ENCODE measurements at regions not wholly inside any gene's neighbourhood (a gene's known extent, or its start where the extent isn't known, plus 50 kb on each side); places are given as distances from the start of the nearest gene placed in this dataset.

DNA sequence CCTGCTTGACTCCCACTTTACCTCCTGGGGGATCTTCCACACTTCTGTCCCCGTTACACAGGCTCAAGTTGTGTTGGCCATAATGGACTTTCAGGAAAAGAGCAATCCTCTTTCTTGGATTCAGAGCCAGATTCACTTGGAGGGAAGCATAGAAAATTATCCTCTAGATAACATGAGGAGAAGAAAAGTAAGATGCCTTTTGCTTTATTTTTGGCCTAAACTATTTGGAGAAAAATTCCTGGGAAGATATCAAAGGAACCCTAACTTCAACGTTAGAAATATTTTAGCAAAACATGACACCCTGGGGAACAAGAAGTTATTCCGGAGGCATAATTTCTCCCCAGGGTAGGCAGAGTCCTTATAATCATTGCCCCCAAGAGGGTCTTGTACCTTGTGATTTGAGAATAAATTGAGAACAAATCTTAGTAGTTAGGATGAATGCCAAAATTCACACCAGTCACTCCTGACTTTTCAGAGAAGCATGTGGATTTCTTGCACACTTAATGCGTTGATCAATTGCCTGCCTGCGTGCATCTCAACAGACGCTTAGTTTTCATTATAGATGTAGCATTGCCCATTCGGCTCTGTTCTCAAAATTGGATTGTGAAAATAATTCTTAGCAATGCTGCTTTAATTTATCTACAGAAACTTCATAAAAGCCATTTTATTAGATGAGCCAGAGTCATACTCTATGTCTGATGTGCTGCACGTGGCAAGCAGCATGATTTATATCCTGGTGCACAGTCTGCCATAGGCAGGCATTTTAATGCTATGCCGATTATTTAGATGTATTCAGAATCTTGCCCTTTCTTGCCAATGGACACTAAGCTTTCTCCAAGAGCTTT is 224.4 kb downstream of the C7orf25 start:
- Histone ChIP-seq H3K9me3 (ENCODE audit: severe bottlenecking) (no peaks in the 10 kb centered on the region), H3K27me3 (ENCODE audit: insufficient read depth, poor library complexity, severe bottlenecking) (no peaks in the 10 kb centered on the region), H3K36me3 (ENCODE audit: low read depth) (no peaks in the 10 kb centered on the region), H3K4me3 (ENCODE audit: severe bottlenecking) (no peak overlapping the region), H3K4me1 (ENCODE audit: insufficient read depth, poor library complexity, severe bottlenecking) (no peaks in the 10 kb centered on the region), H3K27ac (ENCODE audit: poor library complexity, severe bottlenecking) (no peak overlapping the region)
- DNase-seq (ENCODE audit: low spot score) (no peak), ATAC-seq (ENCODE audit: low read depth) (no peak)
- TF ChIP-seq, protein P1, sequence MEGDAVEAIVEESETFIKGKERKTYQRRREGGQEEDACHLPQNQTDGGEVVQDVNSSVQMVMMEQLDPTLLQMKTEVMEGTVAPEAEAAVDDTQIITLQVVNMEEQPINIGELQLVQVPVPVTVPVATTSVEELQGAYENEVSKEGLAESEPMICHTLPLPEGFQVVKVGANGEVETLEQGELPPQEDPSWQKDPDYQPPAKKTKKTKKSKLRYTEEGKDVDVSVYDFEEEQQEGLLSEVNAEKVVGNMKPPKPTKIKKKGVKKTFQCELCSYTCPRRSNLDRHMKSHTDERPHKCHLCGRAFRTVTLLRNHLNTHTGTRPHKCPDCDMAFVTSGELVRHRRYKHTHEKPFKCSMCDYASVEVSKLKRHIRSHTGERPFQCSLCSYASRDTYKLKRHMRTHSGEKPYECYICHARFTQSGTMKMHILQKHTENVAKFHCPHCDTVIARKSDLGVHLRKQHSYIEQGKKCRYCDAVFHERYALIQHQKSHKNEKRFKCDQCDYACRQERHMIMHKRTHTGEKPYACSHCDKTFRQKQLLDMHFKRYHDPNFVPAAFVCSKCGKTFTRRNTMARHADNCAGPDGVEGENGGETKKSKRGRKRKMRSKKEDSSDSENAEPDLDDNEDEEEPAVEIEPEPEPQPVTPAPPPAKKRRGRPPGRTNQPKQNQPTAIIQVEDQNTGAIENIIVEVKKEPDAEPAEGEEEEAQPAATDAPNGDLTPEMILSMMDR (IDR thresholded peaks at IDR 0.05; ENCODE audit: poor library complexity, severe bottlenecking), result no peak

DNA sequence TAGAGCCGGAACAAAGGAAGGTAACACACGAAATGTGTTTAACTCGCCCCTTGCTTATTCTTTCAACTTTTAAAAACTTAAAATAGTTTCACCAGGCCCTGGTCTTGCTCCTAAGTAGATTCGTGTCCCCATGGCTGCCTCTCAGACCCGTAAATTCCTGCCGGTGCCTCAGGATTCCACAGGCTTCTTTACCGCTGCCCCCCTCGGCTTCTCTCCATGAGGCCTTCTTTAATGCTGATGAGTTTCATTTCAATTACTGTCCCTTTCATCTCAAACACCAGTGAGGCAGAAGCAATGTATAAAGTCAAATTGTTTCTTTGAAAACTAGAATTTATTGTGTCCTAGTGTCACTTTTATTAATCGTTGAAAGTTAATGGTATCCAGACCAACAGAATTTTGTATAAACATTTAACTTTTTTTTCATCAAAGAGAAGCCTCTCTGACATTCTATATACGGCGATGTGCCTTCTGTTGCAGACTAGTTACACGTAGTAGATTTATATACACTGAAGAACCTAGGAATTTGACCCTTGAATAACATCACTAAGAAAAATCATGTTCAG is 225.2 kb downstream of the C7orf25 start:
- no peak for ATAC-seq (ENCODE audit: low read depth)

DNA sequence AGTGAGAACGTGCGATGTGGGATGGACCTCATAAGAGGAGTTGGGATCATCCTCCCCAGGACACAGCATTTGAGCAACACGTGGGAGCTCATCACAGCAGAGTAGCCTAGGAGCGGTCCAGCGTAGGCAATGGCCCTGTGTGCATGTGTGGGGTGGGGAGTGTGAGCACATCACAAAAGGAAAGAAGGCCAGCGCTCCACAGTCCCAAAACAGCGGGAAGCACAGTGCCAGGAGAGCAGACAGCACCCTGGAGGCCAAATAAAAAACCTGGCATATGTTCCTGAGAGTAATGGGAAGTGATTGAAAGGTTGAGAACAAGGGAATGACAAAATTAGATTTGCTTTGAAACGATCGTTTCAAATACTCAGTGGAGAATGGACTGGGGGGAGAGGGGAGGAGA is 226.0 kb downstream of the C7orf25 start:
- Histone ChIP-seq H3K4me1 (ENCODE audit: insufficient read depth, poor library complexity, severe bottlenecking) (no peaks in the 10 kb centered on the region), H3K36me3 (ENCODE audit: low read depth) (no peaks in the 10 kb centered on the region), H3K9me3 (ENCODE audit: severe bottlenecking) (no peaks in the 10 kb centered on the region), H3K27me3 (ENCODE audit: insufficient read depth, poor library complexity, severe bottlenecking) (no peaks in the 10 kb centered on the region), H3K27ac (ENCODE audit: poor library complexity, severe bottlenecking) (no peak overlapping the region), H3K4me3 (ENCODE audit: severe bottlenecking) (no peak overlapping the region)
- ATAC-seq (ENCODE audit: low read depth) (no peak), DNase-seq (ENCODE audit: low spot score) (no peak)
- TF ChIP-seq, protein P1 (IDR thresholded peaks at IDR 0.05; ENCODE audit: poor library complexity, severe bottlenecking), result no peak

More for the DNA sequence above, 225.2 kb downstream of the C7orf25 start:
- H3K36me3 ChIP-seq (ENCODE audit: low read depth), result no peaks in the 10 kb centered on the region
- no peaks in the 10 kb centered on the region for H3K4me1 ChIP-seq (ENCODE audit: insufficient read depth, poor library complexity, severe bottlenecking)
- TF ChIP-seq, protein P1 (IDR thresholded peaks at IDR 0.05; ENCODE audit: poor library complexity, severe bottlenecking), result no peak
- no peak for DNase-seq (ENCODE audit: low spot score)
- no peak overlapping the region for H3K27ac ChIP-seq (ENCODE audit: poor library complexity, severe bottlenecking)
- no peak overlapping the region for H3K4me3 ChIP-seq (ENCODE audit: severe bottlenecking)
- H3K27me3 ChIP-seq (ENCODE audit: insufficient read depth, poor library complexity, severe bottlenecking), result no peaks in the 10 kb centered on the region
- no peaks in the 10 kb centered on the region for H3K9me3 ChIP-seq (ENCODE audit: severe bottlenecking)

DNA sequence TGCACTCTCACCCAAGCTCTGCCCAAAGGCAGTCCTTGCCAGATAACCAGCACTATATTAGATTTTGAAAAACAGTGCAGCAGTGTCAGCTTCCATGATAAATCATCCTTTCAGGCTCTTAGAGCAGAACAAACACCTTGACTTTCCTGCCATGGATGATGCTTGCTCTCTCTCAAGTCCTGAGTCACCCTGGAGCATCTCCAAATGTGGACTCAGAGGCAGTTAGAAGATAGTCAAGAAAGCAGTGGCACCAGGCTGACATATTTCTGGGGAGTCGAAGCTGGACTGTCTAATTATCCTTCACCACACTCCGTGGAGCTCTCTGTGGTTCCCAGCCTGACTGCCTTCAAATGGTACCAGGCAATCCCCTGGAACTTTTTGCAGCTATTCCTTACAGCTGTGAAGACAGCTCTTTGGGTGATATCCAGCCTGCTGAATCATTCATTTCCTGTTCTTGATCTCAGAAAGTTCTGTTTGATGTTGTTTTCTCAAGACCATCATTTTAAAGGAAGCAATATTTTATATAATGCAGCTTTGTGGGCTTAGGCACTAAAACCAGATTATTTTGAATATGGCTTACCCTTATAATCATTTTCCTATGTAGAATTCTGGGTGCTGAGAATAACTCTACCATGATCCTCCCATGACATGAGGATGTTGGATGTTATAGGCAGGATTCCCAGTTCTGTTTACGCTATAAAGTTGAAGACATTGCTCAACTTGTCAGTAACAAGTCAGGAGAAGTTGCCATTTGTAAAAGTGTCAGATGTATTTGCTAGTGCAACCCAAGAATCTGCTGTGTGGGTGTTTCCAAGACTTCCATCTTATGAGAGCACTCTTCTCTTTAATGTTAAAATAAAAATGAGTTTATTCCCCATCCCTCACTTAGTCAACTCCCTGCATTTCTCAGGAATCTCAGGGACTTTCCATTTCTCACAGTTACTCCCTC is 233.8 kb downstream of the C7orf25 start:
- Histone ChIP-seq H3K4me1 (ENCODE audit: insufficient read depth, poor library complexity, severe bottlenecking) (peaks cover 20% of the 10 kb centered on the region), H3K27me3 (ENCODE audit: insufficient read depth, poor library complexity, severe bottlenecking) (no peaks in the 10 kb centered on the region), H3K9me3 (ENCODE audit: severe bottlenecking) (peaks cover 3% of the 10 kb centered on the region), H3K36me3 (ENCODE audit: low read depth) (no peaks in the 10 kb centered on the region), H3K4me3 (ENCODE audit: severe bottlenecking) (no peak overlapping the region), H3K27ac (ENCODE audit: poor library complexity, severe bottlenecking) (peak overlapping the region; percentile 69)
- ATAC-seq (ENCODE audit: low read depth), result peak; percentile 94
- DNase-seq (ENCODE audit: low spot score), result no peak
- TF ChIP-seq, protein P1 (IDR thresholded peaks at IDR 0.05; ENCODE audit: poor library complexity, severe bottlenecking), result no peak

All from RWPE2 (cell line).